ENCODE measurements at regions not wholly inside any gene's neighbourhood (a gene's known extent, or its start where the extent isn't known, plus 50 kb on each side); places are given as distances from the start of the nearest gene placed in this dataset.

DNA sequence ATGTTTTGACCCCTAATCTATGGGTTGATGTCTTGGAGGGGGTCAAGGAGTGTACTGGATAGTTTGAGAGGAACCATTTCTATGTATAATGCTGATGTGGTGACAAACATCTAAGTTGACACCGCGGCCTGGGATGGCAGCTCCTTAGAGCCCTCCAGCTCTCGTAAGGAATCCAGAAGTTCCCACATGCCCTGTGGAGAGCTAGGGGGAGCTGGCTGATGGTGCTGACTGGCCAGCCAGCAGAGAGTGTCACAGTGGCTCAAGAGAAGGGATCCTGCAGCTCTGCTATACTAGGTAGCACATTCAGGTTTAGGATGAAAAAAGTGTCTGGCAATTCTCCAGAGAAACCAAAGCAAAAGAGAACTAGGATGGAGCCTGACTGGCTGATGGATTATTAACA lies 842.2 kb upstream of the VRK2 start:
- DNase-seq (ENCODE audit: low read depth in 1 of 2, low spot score in 1 of 2), result no peak
- H3K4me3 ChIP-seq, result no peak overlapping the region
- no peaks in the 10 kb centered on the region for H3K4me1 ChIP-seq (ENCODE audit: low read depth)
- TF ChIP-seq, protein P1, sequence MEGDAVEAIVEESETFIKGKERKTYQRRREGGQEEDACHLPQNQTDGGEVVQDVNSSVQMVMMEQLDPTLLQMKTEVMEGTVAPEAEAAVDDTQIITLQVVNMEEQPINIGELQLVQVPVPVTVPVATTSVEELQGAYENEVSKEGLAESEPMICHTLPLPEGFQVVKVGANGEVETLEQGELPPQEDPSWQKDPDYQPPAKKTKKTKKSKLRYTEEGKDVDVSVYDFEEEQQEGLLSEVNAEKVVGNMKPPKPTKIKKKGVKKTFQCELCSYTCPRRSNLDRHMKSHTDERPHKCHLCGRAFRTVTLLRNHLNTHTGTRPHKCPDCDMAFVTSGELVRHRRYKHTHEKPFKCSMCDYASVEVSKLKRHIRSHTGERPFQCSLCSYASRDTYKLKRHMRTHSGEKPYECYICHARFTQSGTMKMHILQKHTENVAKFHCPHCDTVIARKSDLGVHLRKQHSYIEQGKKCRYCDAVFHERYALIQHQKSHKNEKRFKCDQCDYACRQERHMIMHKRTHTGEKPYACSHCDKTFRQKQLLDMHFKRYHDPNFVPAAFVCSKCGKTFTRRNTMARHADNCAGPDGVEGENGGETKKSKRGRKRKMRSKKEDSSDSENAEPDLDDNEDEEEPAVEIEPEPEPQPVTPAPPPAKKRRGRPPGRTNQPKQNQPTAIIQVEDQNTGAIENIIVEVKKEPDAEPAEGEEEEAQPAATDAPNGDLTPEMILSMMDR (IDR thresholded peaks at IDR 0.05; ENCODE audit: low read depth, low read length), result no peak
- H3K36me3 ChIP-seq, result no peaks in the 10 kb centered on the region
- no peak overlapping the region for H3K27ac ChIP-seq
- H3K27me3 ChIP-seq, result peaks cover 13% of the 10 kb centered on the region
- H3K9me3 ChIP-seq (ENCODE audit: low read depth), result no peaks in the 10 kb centered on the region

DNA sequence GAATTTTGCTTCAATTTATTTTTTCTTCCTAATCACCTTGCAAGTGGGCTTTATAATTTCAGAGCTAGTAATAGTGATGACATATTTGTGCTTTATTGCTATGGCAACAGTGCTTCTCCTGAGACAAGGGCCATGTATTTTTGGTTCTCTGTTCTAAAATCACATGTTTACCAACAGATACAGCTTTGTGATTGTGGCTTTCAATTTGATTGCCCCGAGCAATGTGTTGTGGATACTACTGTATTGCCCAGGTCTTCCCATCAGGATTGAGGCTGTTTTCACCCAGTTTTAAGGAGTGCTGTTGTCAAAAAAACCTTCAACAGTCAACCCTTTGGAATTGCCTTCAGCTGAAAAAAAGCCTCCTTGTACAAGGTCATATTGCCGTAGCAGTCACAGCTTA lies 841.4 kb upstream of the VRK2 start:
- no peaks in the 10 kb centered on the region for H3K36me3 ChIP-seq
- H3K27ac ChIP-seq, result no peak overlapping the region
- TF ChIP-seq, protein P1 (IDR thresholded peaks at IDR 0.05; ENCODE audit: low read depth, low read length), result no peak
- H3K27me3 ChIP-seq, result peaks cover 13% of the 10 kb centered on the region
- H3K4me1 ChIP-seq (ENCODE audit: low read depth), result no peaks in the 10 kb centered on the region
- no peaks in the 10 kb centered on the region for H3K9me3 ChIP-seq (ENCODE audit: low read depth)
- no peak for DNase-seq (ENCODE audit: low read depth in 1 of 2, low spot score in 1 of 2)
- H3K4me3 ChIP-seq, result no peak overlapping the region

DNA sequence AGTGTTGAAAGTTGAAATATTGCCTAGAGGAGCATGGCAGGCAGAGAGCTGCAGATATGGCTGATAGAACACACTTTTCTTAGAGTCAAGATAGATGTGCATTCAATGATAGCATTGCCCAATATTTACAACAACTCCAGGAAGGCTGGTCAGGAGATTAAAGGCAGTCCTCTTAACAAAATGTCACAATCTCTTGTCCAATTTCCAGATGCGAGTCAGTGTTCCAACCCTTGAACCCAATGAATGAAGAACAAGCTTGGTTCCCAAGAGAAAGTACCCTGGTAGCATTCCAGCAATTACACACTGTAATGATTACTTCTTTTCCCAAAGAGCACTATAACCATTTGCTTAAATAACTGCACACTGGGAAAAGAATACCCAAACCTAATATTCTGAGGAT lies 839.4 kb upstream of the VRK2 start:
- TF ChIP-seq, protein P1 (IDR thresholded peaks at IDR 0.05; ENCODE audit: low read depth, low read length), result no peak
- H3K36me3 ChIP-seq, result no peaks in the 10 kb centered on the region
- peaks cover under 1% of the 10 kb centered on the region for H3K27me3 ChIP-seq
- H3K27ac ChIP-seq, result no peak overlapping the region
- H3K4me3 ChIP-seq, result no peak overlapping the region
- H3K9me3 ChIP-seq (ENCODE audit: low read depth), result no peaks in the 10 kb centered on the region
- peaks cover 7% of the 10 kb centered on the region for H3K4me1 ChIP-seq (ENCODE audit: low read depth)
- no peak for DNase-seq (ENCODE audit: low read depth in 1 of 2, low spot score in 1 of 2)

DNA sequence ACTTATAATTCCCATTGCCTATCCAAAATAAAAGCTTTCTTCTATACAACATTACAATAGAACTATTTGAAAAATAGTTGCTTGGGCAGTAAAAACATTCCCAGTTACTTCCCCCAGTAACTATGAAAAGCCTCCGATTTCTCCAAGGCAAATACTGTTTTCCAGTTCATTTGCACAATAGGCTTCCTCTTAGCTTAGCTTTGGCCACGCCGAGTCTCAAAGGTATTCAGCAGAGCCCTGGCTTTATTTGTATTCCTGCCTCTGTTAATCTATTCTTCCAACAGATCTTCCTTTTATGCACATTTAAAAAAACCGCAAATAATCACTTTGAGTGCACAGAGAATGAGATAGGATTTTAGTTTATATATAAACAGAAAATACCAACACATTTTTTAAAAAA lies 836.8 kb upstream of the VRK2 start:
- no peak for DNase-seq (ENCODE audit: low read depth in 1 of 2, low spot score in 1 of 2)
- Histone ChIP-seq H3K27me3 (no peaks in the 10 kb centered on the region), H3K36me3 (no peaks in the 10 kb centered on the region), H3K9me3 (ENCODE audit: low read depth) (no peaks in the 10 kb centered on the region), H3K4me3 (no peak overlapping the region), H3K27ac (no peak overlapping the region), H3K4me1 (ENCODE audit: low read depth) (peaks cover 7% of the 10 kb centered on the region)
- TF ChIP-seq, protein P1 (IDR thresholded peaks at IDR 0.05; ENCODE audit: low read depth, low read length), result no peak

DNA sequence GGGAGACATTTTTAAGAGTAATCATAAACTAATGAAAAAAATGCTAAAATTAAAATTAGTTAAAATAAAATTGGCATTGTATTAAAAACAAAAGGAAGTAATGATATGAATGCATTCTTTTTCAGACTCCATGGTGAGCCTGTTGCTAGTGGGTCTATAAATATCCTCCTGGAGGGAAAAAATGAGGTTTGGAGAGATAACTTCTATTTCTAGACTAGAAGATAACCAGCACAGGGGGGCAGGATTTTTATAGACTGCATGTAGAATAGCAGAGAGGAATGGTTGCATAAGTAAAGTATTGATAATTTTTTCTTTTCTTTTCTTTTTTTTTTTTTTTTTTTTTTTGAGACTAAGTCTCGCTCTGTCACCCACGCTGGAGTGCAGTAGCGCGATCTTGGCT lies 835.8 kb upstream of the VRK2 start:
- TF ChIP-seq, protein P1 (IDR thresholded peaks at IDR 0.05; ENCODE audit: low read depth, low read length), result no peak
- DNase-seq (ENCODE audit: low read depth in 1 of 2, low spot score in 1 of 2), result peak in 1 of 2 donors; percentile 29
- no peaks in the 10 kb centered on the region for H3K36me3 ChIP-seq
- no peak overlapping the region for H3K4me3 ChIP-seq
- peaks cover 7% of the 10 kb centered on the region for H3K4me1 ChIP-seq (ENCODE audit: low read depth)
- no peak overlapping the region for H3K27ac ChIP-seq
- no peaks in the 10 kb centered on the region for H3K27me3 ChIP-seq
- no peaks in the 10 kb centered on the region for H3K9me3 ChIP-seq (ENCODE audit: low read depth)

DNA sequence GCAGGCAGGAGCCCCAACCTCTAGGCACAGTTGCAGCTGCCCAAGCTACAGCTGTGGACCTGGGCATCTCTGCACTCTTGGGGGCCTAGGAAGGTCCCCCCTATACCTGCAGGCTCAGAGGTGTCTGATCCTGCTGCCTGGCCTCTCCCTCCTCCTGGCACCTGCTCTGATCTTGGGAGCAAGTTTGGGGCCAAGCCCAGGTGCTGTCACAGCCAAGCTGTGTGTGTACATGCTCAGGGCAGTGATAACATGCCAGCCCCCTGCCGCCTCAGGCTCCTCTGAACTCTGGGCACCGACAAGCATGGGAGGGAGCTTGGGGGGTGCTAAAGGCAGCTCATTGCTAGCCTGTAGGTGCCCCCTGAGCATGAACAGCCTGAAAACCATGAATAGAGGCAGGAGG lies 829.6 kb upstream of the VRK2 start:
- no peak for DNase-seq (ENCODE audit: low read depth in 1 of 2, low spot score in 1 of 2)
- Histone ChIP-seq H3K36me3 (no peaks in the 10 kb centered on the region), H3K27me3 (no peaks in the 10 kb centered on the region), H3K4me3 (no peak overlapping the region), H3K27ac (no peak overlapping the region), H3K9me3 (ENCODE audit: low read depth) (no peaks in the 10 kb centered on the region), H3K4me1 (ENCODE audit: low read depth) (no peaks in the 10 kb centered on the region)
- TF ChIP-seq, protein P1 (IDR thresholded peaks at IDR 0.05; ENCODE audit: low read depth, low read length), result no peak

Measured in cardiac muscle cell (in vitro differentiated cells and primary cell).